Stimulated activated CD4-positive, alpha-beta T cell treated with anti-CD3 and anti-CD28 coated beads, Interleukin-1b, Interleukin-23, amount 100 ng/mL, for 24 hours (primary cell): ENCODE measurements at regions not wholly inside any gene's neighbourhood (a gene's known extent, or its start where the extent isn't known, plus 50 kb on each side); places are given as distances from the start of the nearest gene placed in this dataset.
"Not testable (repeated sequence)": the region's sequence is repeated elsewhere in the genome, so short reads cannot be mapped to it uniquely, and the experiment has no call there.

ENCODE experiments used
- DNase-seq, 4 experiments: peaks; one replicate each; pipeline ENCODE4 v3.0.0-alpha.2; 2020; ENCODE audit warnings: low read depth in 4 of 4, low spot score in 1 of 4

GRCh38 chr13:111411919-111412650, 91.6 kb downstream of the TEX29 start:
- DNase-seq: no peak

- no peak for DNase-seq
Observed at GRCh38 chr13:111413407-111414187, 93.2 kb downstream of the TEX29 start.

GRCh38 chr13:111414341-111414740, 93.9 kb downstream of the TEX29 start:
- no peak for DNase-seq

- DNase-seq: no peak
Observed at GRCh38 chr13:111415246-111415645, 94.8 kb downstream of the TEX29 start.

GRCh38 chr13:111415765-111416164, 95.3 kb downstream of the TEX29 start:
- DNase-seq: no peak

- no peak for DNase-seq
Observed at GRCh38 chr13:111418101-111418500, 97.7 kb downstream of the TEX29 start.

GRCh38 chr13:111420113-111420876, 99.9 kb downstream of the TEX29 start:
- DNase-seq: no peak

GRCh38 chr13:111421216-111421615, 100.8 kb downstream of the TEX29 start:
- DNase-seq: no peak

GRCh38 chr13:111422348-111422747, 101.9 kb downstream of the TEX29 start:
- DNase-seq: no peak

GRCh38 chr13:111423168-111423785, 102.8 kb downstream of the TEX29 start:
- DNase-seq: no peak

- no peak for DNase-seq
Observed at GRCh38 chr13:111424134-111424533, 103.7 kb downstream of the TEX29 start.

- DNase-seq: no peak
Observed at GRCh38 chr13:111425326-111425725, 104.9 kb downstream of the TEX29 start.

GRCh38 chr13:111429064-111429558, 108.7 kb downstream of the TEX29 start:
- peak in 3 of 4 experiments; percentile 8 to 32 (median 12) for DNase-seq

GRCh38 chr13:111431206-111431605, 110.8 kb downstream of the TEX29 start:
- DNase-seq: no peak

- no peak for DNase-seq
Observed at GRCh38 chr13:111434578-111435159, 114.2 kb downstream of the TEX29 start.

- DNase-seq: no peak
Observed at GRCh38 chr13:111436446-111436845, 116.0 kb downstream of the TEX29 start.

GRCh38 chr13:111437417-111437816, 117.0 kb downstream of the TEX29 start:
- DNase-seq: no peak

GRCh38 chr13:111437856-111438547, 117.6 kb downstream of the TEX29 start:
- no peak for DNase-seq

GRCh38 chr13:111440492-111440891, 120.0 kb downstream of the TEX29 start:
- DNase-seq: not testable (repeated sequence)

- no peak for DNase-seq
Observed at GRCh38 chr13:111443981-111444380, 123.5 kb downstream of the TEX29 start.
